Ovary (tissue), 7 donors: ENCODE measurements at regions not wholly inside any gene's neighbourhood (a gene's known extent, or its start where the extent isn't known, plus 50 kb on each side); places are given as distances from the start of the nearest gene placed in this dataset.

Source experiments
- DNase-seq, 5 donors: peaks; one replicate each; pipeline ENCODE4 v3.0.0-alpha.2; 2019 to 2020
- H3K27ac ChIP-seq, 2 donors: fragments of 200-600 bp; one replicate each; pipeline versions ENCODE4 v1.5.1 to v1.8.0; 2019 to 2022
- H3K27me3 ChIP-seq: fragments of 200-600 bp; one replicate; pipeline ENCODE4 v1.8.0; 2022
- H3K36me3 ChIP-seq: fragments of 200-600 bp; sonication (generic); one replicate; pipeline ENCODE4 v1.5.1; 2019
- H3K4me1 ChIP-seq: one replicate; pipeline ENCODE4 v1.8.1; 2013; ENCODE audit warnings: mild to moderate bottlenecking, moderate library complexity; ENCODE audit not compliant: insufficient read depth
- H3K4me3 ChIP-seq: fragments of 200-600 bp; sonication (generic); one replicate; pipeline ENCODE4 v1.5.1; 2017
- H3K9me3 ChIP-seq, 2 donors: fragments of 200-600 bp in 1 of 2; sonication (generic) in 1 of 2; one replicate each; pipeline versions ENCODE4 v1.5.1 to v1.8.1; 2013 to 2019; ENCODE audit warnings: mild to moderate bottlenecking in 1 of 2, moderate library complexity in 1 of 2
- CTCF ChIP-seq, 3 donors: fragments of 450-650 bp in 2 of 3; fragments of 200-600 bp in 1 of 3; IDR thresholded peaks; one replicate each; pipeline versions ENCODE4 v1.5.1 to v1.8.0; 2016 to 2022; ENCODE audit warnings: antibody characterized with exemption in 3 of 3, mild to moderate bottlenecking in 1 of 3
- EP300 ChIP-seq: sonication (generic); formaldehyde crosslinking; IDR thresholded peaks from one replicate; pipeline ENCODE4 v1.6.1; 2017; ENCODE audit warnings: antibody characterized with exemption
- POLR2A ChIP-seq: fragments of 450-650 bp; IDR thresholded peaks from one replicate; pipeline ENCODE4 v1.6.1; 2017; ENCODE audit warnings: antibody characterized with exemption, mild to moderate bottlenecking, moderate library complexity
- WGBS, 3 donors: extraction: QIAGEN DNeasy Blood & Tissue Kit in 1 of 3; methylation state at CpG; one replicate each; pipeline versions ENCODE4 v1.1.5 to v1.1.7; 2013 to 2017; 5-methylcytosine and 5-hydroxymethylcytosine counted together
- intact Hi-C, 4 donors: fragments of 100-400 bp; cut with DNase I; formaldehyde crosslinking; loops; one replicate each; pipeline versions ENCODE4 v1.11.0 to v1.15.1; 2022 to 2023
- donor health status: DM: no; HTN: no; CAD: no; lungs with moderate emphysema.
- donor health status: DM: no; HTN: no; CAD: no.
- donor health status: Bipolar disorder and iron deficiency.
- donor health status: DM: no; HTN: no; CAD: no.
- donor health status: DM: yes; HTN: yes; CAD: no.

GRCh38 chr5:144088206-144089064 lies 82.0 kb downstream of the YIPF5 start:
- DNase-seq: no peak
- peaks cover 3% of the 10 kb centered on the region for H3K27me3 ChIP-seq
- intact Hi-C loops: no loop called here
- TF ChIP-seq EP300: no peak
- TF ChIP-seq CTCF (IDR thresholded peaks at IDR 0.05): no peak
- TF ChIP-seq POLR2A: no peak
- H3K4me3 ChIP-seq: no peak overlapping the region
- no peaks in the 10 kb centered on the region for H3K9me3 ChIP-seq
- H3K4me1 ChIP-seq: no peaks in the 10 kb centered on the region
- no peaks in the 10 kb centered on the region for H3K36me3 ChIP-seq
- H3K27ac ChIP-seq: no peak overlapping the region
- 23 to 33% (median 25%) methylated on average over 3 of the region's 3 CpGs for WGBS, 3 donors

GRCh38 chr5:144089401-144090021 lies 80.9 kb downstream of the YIPF5 start:
- Histone ChIP-seq H3K9me3 (no peaks in the 10 kb centered on the region), H3K27me3 (peaks cover 3% of the 10 kb centered on the region), H3K36me3 (no peaks in the 10 kb centered on the region), H3K4me3 (no peak overlapping the region), H3K27ac (no peak overlapping the region), H3K4me1 (no peaks in the 10 kb centered on the region)
- WGBS, 3 donors: 2 to 11% (median 3%) methylated on average over 2 of the region's 2 CpGs
- DNase-seq: no peak
- intact Hi-C loops: no loop called here
- no peak for TF ChIP-seq POLR2A

DNA sequence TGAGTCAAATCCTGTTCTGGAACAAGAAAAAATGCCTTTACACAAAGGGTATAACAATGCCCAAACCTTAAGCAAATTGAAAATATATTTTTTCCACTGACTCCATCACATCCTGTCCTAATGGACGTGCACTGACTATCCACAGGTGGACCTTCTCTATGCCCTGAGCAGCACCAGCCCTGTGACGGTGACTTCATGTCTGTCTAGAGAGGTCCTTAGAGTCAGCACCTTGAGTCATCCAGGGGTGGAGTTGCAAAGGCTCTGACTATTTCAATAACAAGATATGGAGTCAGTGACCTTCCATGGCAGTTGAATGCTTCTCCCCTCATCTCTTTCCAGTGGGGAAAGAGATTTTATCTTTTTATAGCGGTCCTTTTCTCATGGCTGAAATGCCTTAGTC lies 78.0 kb downstream of the YIPF5 start:
- Histone ChIP-seq H3K4me1 (no peaks in the 10 kb centered on the region), H3K4me3 (no peak overlapping the region), H3K9me3 (no peaks in the 10 kb centered on the region), H3K36me3 (no peaks in the 10 kb centered on the region), H3K27me3 (no peaks in the 10 kb centered on the region), H3K27ac (no peak overlapping the region)
- TF ChIP-seq POLR2A (no peak), CTCF (IDR thresholded peaks at IDR 0.05) (no peak), EP300 (no peak)
- WGBS, 3 donors: 86 to 95% (median 89%) methylated on average over 3 of the region's 3 CpGs
- DNase-seq: no peak
- intact Hi-C loops: no loop called here

DNA sequence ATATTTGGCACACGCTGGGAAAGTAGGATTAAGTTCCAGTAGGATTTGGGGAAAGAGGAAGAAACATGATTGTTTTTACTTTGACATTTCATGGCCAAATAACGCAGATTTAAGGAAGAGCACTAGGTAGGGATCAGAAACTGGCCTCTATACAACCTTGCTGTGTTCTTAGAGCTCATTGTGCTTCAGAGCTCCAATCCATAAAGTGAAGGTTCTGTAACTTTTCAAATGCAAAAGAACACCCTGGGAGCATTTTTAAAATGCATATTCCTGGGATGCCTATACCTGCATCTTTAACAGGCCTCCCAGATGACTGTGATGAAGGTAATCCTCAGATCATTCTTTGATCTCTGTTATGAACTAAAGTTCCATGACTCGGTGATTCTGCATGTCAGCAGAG lies 77.1 kb downstream of the YIPF5 start:
- Histone ChIP-seq H3K27me3 (no peaks in the 10 kb centered on the region), H3K27ac (no peak overlapping the region), H3K4me3 (no peak overlapping the region), H3K36me3 (no peaks in the 10 kb centered on the region), H3K4me1 (no peaks in the 10 kb centered on the region), H3K9me3 (no peaks in the 10 kb centered on the region)
- TF ChIP-seq CTCF (IDR thresholded peaks at IDR 0.05) (no peak), EP300 (no peak), POLR2A (no peak)
- 40 to 52% (median 50%) methylated on average over 3 of the region's 3 CpGs for WGBS, 3 donors
- no peak for DNase-seq
- intact Hi-C loops: no loop called here

- Histone ChIP-seq H3K27ac (no peak overlapping the region), H3K9me3 (no peaks in the 10 kb centered on the region), H3K4me1 (no peaks in the 10 kb centered on the region), H3K27me3 (no peaks in the 10 kb centered on the region), H3K36me3 (no peaks in the 10 kb centered on the region), H3K4me3 (no peak overlapping the region)
- intact Hi-C loops: no loop called here
- WGBS, 3 donors: 77 to 89% (median 84%) methylated on average over 2 of the region's 2 CpGs
- TF ChIP-seq EP300: no peak
- TF ChIP-seq POLR2A: no peak
- TF ChIP-seq CTCF (IDR thresholded peaks at IDR 0.05): no peak
- no peak for DNase-seq
These were observed 76.6 kb downstream of the YIPF5 start for GRCh38 chr5:144093868-144094267.
